ENCODE measurements at regions not wholly inside any gene's neighbourhood (a gene's known extent, or its start where the extent isn't known, plus 50 kb on each side); places are given as distances from the start of the nearest gene placed in this dataset.
"Not testable (repeated sequence)": the region's sequence is repeated elsewhere in the genome, so short reads cannot be mapped to it uniquely, and the experiment has no call there.

- no peak for DNase-seq
Observed at GRCh38 chr11:93902921-93903320, 52.5 kb upstream of the VSTM5 start.

GRCh38 chr11:93903989-93904388 lies 53.6 kb upstream of the VSTM5 start:
- no peak for DNase-seq

- DNase-seq = no peak
Observed at GRCh38 chr11:93904716-93905115, 54.3 kb upstream of the VSTM5 start.

- DNase-seq = no peak
Observed at GRCh38 chr11:93905384-93905783, 55.0 kb upstream of the VSTM5 start.

- no peak for DNase-seq
Observed at GRCh38 chr11:93906486-93906885, 56.1 kb upstream of the VSTM5 start.

GRCh38 chr11:93907901-93908300 lies 57.5 kb upstream of the VSTM5 start:
- DNase-seq = no peak

GRCh38 chr11:93908689-93909088 lies 58.3 kb upstream of the VSTM5 start:
- DNase-seq = no peak

- no peak for DNase-seq
Observed at GRCh38 chr11:93917673-93918072, 67.3 kb upstream of the VSTM5 start.

GRCh38 chr11:93921695-93922468 lies 71.5 kb upstream of the VSTM5 start:
- DNase-seq = peak in 3 of 51 donors; percentile 0 to 1 (median 0)

- DNase-seq = no peak
Observed at GRCh38 chr11:93922830-93923229, 72.4 kb upstream of the VSTM5 start.

- DNase-seq = not testable (repeated sequence)
Observed at GRCh38 chr11:93926099-93926498, 75.7 kb upstream of the VSTM5 start.

GRCh38 chr11:93929407-93929806 lies 79.0 kb upstream of the VSTM5 start:
- no peak for DNase-seq

GRCh38 chr11:93933230-93933629 lies 82.8 kb upstream of the VSTM5 start:
- no peak for DNase-seq

GRCh38 chr11:93935826-93936225 lies 85.3 kb upstream of the HEPHL1 start:
- no peak for DNase-seq

- no peak for DNase-seq
Observed at GRCh38 chr11:93936460-93936859, 84.7 kb upstream of the HEPHL1 start.

GRCh38 chr11:93939084-93939760 lies 81.9 kb upstream of the HEPHL1 start:
- DNase-seq = no peak

- no peak for DNase-seq
Observed at GRCh38 chr11:93940395-93940794, 80.8 kb upstream of the HEPHL1 start.

GRCh38 chr11:93942176-93942575 lies 79.0 kb upstream of the HEPHL1 start:
- DNase-seq = no peak

GRCh38 chr11:93945596-93945995 lies 75.6 kb upstream of the HEPHL1 start:
- DNase-seq = no peak

GRCh38 chr11:93952082-93952780 lies 68.9 kb upstream of the HEPHL1 start:
- DNase-seq = no peak

GRCh38 chr11:93957397-93957952 lies 63.7 kb upstream of the HEPHL1 start:
- DNase-seq = no peak

GRCh38 chr11:93958991-93959390 lies 62.2 kb upstream of the HEPHL1 start:
- no peak for DNase-seq

Data from hypothalamus (tissue), 51 donors.